K562 (cell line): ENCODE measurements at regions not wholly inside any gene's neighbourhood (a gene's known extent, or its start where the extent isn't known, plus 50 kb on each side); places are given as distances from the start of the nearest gene placed in this dataset.

Source experiments
- TSC22D4 ChIP-seq: fragments of 450-650 bp; IDR thresholded peaks from 2 replicates; pipeline ENCODE4 v1.6.1; 2016; ENCODE audit warnings: missing genetic modification characterization, missing biosample characterization, control low read depth
- ZBTB12 ChIP-seq: fragments of 250-450 bp; sonication (Bioruptor Pico); IDR thresholded peaks from 2 replicates; pipeline ENCODE4 v1.4.0; 2020
- ZFP91 ChIP-seq: sonication (generic); formaldehyde crosslinking; IDR thresholded peaks from 2 replicates; pipeline ENCODE4 v1.8.0; 2022; ENCODE audit warnings: mild to moderate bottlenecking, missing genetic modification reagents
- TF ChIP-seq, protein P1 (sequence below): fragments of 250-450 bp; sonication (Bioruptor Pico); IDR thresholded peaks from 2 replicates; pipeline ENCODE4 v1.4.0; 2020

- TF ChIP-seq, protein P1, sequence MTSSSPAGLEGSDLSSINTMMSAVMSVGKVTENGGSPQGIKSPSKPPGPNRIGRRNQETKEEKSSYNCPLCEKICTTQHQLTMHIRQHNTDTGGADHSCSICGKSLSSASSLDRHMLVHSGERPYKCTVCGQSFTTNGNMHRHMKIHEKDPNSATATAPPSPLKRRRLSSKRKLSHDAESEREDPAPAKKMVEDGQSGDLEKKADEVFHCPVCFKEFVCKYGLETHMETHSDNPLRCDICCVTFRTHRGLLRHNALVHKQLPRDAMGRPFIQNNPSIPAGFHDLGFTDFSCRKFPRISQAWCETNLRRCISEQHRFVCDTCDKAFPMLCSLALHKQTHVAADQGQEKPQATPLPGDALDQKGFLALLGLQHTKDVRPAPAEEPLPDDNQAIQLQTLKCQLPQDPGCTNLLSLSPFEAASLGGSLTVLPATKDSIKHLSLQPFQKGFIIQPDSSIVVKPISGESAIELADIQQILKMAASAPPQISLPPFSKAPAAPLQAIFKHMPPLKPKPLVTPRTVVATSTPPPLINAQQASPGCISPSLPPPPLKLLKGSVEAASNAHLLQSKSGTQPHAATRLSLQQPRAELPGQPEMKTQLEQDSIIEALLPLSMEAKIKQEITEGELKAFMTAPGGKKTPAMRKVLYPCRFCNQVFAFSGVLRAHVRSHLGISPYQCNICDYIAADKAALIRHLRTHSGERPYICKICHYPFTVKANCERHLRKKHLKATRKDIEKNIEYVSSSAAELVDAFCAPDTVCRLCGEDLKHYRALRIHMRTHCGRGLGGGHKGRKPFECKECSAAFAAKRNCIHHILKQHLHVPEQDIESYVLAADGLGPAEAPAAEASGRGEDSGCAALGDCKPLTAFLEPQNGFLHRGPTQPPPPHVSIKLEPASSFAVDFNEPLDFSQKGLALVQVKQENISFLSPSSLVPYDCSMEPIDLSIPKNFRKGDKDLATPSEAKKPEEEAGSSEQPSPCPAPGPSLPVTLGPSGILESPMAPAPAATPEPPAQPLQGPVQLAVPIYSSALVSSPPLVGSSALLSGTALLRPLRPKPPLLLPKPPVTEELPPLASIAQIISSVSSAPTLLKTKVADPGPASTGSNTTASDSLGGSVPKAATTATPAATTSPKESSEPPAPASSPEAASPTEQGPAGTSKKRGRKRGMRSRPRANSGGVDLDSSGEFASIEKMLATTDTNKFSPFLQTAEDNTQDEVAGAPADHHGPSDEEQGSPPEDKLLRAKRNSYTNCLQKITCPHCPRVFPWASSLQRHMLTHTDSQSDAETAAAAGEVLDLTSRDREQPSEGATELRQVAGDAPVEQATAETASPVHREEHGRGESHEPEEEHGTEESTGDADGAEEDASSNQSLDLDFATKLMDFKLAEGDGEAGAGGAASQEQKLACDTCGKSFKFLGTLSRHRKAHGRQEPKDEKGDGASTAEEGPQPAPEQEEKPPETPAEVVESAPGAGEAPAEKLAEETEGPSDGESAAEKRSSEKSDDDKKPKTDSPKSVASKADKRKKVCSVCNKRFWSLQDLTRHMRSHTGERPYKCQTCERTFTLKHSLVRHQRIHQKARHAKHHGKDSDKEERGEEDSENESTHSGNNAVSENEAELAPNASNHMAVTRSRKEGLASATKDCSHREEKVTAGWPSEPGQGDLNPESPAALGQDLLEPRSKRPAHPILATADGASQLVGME (CRISPR knock-in tag): no peak
- TF ChIP-seq TSC22D4 (tag) (no peak), ZFP91 (CRISPR knock-in tag) (no peak), ZBTB12 (CRISPR knock-in tag) (no peak)
These were observed 69.9 kb upstream of the NDUFB4 start (continued) for GRCh38 chr3:120526011-120526870.
